Esophagus muscularis mucosa (tissue), 4 donors: ENCODE measurements at regions not wholly inside any gene's neighbourhood (a gene's known extent, or its start where the extent isn't known, plus 50 kb on each side); places are given as distances from the start of the nearest gene placed in this dataset.

Experiments
- EP300 ChIP-seq: sonication (generic); formaldehyde crosslinking; IDR thresholded peaks from one replicate; pipeline ENCODE4 v1.6.1; 2017; ENCODE audit warnings: antibody characterized with exemption
- POLR2AphosphoS5 ChIP-seq, 2 donors: sonication (generic); formaldehyde crosslinking; IDR thresholded peaks; one replicate each; pipeline ENCODE4 v1.6.1; 2017; ENCODE audit warnings: antibody characterized with exemption in 2 of 2
- TF ChIP-seq, protein P1 (sequence below), 3 experiments: fragments of 200-600 bp in 2 of 3; fragments of 450-650 bp in 1 of 3; sonication (generic) in 2 of 3; IDR thresholded peaks; one replicate each; pipeline ENCODE4 v1.5.1; 2017 to 2019; ENCODE audit warnings: antibody characterized with exemption in 3 of 3, mild to moderate bottlenecking in 2 of 3, moderate library complexity in 1 of 3

DNA sequence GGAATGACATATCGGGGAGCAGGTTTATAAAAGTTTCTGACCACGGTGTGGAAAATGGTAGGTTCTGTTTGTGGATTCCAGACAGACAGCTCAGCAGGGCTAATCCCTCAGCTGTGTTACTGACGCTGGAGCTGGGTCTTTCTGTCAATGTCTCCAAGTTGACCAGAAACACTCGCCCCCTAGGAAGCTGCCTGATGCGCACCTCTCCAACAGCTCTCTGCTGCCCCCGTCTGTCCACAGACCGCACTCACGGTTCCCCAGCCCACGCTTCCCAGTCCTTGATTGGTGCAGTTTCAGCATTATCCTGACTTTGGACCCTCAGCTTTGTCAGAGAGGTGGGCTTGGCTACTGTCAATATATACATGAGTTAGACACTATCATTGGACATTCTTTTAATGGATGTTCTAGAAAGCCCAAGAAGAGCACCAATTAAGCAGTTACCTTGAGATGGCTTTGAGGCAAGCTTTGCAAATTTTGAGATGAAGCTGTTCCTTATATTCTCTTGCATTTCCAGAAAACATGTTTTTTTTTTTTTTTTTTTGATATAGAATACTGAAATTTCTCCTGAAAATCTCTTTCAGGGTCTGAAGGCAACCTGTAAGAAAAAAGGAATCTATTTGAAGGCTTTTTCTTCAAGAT lies 98.9 kb upstream of the TBC1D5 start:
- TF ChIP-seq, protein P1, sequence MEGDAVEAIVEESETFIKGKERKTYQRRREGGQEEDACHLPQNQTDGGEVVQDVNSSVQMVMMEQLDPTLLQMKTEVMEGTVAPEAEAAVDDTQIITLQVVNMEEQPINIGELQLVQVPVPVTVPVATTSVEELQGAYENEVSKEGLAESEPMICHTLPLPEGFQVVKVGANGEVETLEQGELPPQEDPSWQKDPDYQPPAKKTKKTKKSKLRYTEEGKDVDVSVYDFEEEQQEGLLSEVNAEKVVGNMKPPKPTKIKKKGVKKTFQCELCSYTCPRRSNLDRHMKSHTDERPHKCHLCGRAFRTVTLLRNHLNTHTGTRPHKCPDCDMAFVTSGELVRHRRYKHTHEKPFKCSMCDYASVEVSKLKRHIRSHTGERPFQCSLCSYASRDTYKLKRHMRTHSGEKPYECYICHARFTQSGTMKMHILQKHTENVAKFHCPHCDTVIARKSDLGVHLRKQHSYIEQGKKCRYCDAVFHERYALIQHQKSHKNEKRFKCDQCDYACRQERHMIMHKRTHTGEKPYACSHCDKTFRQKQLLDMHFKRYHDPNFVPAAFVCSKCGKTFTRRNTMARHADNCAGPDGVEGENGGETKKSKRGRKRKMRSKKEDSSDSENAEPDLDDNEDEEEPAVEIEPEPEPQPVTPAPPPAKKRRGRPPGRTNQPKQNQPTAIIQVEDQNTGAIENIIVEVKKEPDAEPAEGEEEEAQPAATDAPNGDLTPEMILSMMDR (IDR thresholded peaks at IDR 0.05): peak; percentile 83 to 97 (median 85)
- TF ChIP-seq EP300: no peak
- no peak for TF ChIP-seq POLR2AphosphoS5 (IDR thresholded peaks at IDR 0.05)
